GM21526 (cell line): ENCODE measurements at regions not wholly inside any gene's neighbourhood (a gene's known extent, or its start where the extent isn't known, plus 50 kb on each side); places are given as distances from the start of the nearest gene placed in this dataset.

Experiments used
- ATAC-seq: cut with Tn5 transposase; IDR thresholded peaks from one replicate; pipeline ENCODE4 v1.9.1; 2021; ENCODE audit warnings: moderate library complexity; ENCODE audit not compliant: unreplicated experiment, low FRiP score

GRCh38 chr13:37944869-37945442, 75.4 kb upstream of the TRPC4 start:
- ATAC-seq, result no peak

DNA sequence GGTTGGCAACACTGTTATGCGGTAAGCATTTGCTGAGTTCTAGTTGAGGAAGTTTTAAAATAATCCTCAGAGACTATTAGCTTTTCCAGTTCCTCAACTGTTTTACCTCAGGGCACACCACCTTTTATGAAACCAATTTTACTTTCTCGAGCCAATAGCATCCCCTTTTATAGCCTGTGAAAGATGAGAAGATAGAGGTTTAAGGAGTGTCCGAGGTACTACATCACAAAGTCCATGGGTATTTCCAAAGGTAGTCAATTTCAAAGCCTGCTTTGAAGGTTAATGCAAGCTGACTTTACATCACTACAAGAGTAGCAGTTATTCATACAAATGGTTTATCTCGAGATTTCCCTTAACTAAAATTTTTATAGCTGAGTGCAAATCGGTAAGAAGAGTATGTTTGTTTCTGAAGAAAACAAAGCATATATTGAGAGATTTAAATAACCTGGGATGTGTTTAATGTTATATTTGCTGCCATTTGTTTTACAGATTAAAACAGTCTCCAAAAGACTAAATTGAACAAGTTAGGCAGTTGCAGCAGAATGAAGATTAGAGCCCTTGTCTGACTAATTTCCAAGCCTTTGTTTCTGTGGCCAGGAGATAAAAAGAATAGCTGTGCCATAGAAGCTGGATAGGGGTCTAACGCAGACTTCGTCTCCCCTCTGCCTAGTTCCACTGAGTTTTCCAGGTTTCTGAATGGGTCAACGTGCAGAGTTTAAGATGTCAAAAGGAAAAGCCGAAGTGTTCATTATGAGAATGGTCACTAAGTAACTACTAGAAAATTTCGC, 74.7 kb upstream of the TRPC4 start:
- no peak for ATAC-seq

DNA sequence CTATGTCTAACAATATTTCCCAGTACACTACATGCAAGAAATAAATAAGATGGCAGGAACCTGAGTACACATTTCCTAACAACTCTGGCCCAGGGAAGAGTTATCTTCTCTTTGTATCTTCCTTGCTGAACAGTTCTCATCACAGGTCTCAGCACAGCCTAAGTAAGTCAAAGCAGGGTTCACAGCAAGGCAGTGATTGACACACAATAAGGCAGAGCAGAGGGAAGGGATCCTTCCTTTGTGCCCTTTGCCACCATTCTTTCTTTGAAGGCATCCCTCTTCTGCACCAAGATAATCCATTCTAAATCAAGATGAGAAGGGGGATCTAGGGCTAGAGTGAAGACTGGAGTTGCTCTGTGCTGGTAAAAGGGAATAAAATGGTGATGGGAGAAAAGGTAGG, 73.4 kb upstream of the TRPC4 start:
- no peak for ATAC-seq

DNA sequence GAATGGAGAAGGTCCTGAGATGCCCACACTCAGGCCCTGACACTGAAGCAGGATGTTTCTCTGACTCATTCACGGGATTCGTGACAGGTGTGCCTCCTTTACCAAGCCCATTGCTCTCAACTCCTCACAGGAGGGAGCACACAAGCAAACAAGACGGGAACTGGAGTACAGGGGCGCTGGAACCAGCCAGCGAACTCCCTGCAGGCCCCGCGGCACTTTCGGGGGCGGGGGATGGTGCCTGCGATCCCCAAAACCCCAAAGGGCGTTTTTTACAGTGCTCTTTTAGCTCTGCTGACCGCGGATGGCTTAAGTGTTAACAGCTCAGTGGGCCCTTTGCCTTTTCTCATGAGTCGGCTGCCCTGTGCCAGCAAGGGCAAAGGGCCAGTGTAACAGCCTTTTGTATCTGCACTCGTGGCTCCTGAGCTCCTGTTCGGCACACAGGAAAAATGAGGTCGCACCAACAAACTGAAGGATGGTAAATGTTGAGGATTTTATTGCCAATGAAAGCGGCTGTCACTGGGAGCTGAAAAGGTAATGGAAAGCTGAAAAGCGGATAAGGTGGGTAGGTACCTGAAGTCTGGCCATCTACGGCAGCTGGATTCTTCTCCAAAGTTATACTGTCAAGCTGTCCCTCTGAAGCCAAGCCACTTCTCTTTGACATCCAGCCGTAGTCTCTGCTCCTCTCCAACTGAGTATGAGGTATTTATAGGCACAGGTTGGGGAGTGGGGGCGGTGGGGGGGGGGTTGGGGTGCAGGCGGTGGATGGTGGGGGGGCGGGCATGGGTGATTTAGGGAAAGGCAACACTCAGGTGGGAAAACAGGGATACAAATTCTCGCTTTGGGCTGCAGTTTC, 65.0 kb upstream of the TRPC4 start:
- ATAC-seq, result no peak

DNA sequence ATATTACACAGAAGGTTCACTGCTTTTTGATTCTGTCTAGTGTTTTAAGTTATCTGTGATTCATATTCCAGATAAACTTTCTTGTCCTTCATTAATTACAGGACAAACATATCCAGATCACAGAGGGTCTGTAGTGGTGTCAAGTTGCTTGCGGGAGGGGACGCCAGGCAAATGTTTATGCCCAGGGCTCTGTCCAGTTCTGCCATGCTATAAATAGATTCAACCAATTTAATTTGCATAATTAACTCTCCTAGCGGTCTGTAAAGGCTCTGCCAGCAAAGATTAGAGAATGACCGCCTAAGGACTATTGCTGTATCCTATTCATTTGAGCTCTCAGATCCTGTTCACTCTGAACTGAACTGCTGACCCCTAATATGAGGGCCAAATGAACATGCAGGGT, 59.7 kb upstream of the TRPC4 start:
- no peak for ATAC-seq

DNA sequence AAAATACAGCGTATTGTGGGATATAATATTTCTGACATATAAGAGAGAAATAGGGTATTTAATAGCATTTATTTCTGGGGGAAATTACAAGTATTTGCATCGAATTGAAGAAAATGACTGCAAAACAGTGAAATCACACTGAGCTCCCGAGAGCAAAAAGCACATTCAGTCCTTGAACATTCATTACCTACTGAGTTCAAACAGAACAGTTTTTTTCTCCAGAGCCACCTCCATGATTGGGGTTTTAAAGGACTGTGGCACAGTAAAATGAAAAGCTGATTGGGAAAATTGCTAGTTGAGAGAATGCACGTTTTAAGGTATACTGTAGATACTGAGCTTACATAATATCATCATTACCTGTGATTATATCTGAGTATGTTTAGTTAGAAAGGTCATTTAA, 58.0 kb upstream of the TRPC4 start:
- no peak for ATAC-seq

DNA sequence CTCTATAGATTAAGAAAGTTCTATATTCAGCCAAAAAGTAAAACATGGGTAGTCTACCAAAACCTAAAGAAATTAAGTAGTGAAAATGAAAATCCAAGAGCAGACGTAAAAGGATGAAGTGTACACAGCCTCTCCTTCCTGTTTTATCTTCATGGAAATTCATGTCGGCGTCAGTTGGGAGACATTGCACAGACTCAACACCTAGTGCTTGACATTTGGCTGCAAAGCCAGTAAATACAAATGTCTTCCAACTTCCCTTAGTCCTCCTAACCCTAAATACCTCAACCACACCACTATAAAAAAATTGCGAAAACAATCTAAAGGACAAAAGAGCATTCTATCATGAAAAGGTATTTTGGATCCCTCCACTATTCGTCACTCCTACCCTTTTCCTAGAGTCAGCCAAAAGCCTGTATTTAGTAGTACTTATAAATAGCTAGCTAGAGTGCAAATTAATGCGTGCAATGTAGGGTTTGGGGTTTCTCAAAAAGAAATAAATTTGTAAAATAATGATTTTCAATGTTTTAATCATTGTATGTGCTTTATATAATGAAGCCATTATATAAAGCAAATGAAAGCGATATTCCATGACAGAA, 56.4 kb upstream of the TRPC4 start:
- no peak for ATAC-seq

DNA sequence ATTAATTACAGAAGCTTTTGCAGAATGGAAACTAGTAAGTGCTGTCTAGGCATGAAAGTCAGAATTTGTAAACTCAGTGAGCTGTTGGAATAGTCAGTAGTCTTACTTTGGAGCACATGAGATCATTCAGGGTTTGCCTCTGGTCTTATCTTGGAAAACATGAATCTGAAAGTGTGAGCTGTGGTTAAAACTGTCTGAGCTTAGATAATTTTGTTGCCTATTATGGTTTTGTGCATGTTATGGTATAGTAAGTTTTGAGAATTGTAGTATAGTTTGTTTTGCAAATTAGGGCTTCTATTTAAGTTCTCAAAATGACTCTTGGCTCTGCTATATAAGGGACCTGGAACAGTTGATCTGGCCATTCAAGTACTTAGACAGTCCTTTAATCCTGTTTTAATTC, 53.7 kb upstream of the TRPC4 start:
- no peak for ATAC-seq

DNA sequence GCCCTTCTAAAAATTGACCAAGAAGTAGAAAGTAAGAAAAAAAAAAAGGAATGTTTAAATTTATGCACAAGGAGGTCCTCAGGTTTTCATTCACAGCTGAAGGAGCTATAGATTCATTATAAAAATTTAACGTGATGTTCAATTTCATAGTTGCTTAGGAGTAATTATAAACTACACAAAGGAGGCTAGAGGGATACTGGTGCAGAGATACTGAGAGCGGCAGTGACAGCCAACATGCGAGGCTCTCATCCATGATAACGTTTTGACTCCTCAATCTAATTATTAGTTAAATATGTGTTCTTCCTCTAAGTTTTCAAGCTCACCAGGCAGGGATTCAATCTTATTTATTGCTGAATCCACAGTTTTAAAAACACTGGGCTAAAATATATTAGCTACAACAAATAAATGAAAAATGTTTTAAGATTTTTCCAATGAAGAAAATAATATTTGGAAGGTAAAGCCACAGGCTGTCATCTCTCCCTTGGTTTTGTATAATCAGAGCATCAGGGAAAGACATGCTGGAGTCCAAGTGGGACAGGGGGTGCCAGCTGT, 49.8 kb upstream of the TRPC4 start:
- ATAC-seq, result no peak
